Mesothelial cell of epicardium (in vitro differentiated cells): ENCODE measurements at regions not wholly inside any gene's neighbourhood (a gene's known extent, or its start where the extent isn't known, plus 50 kb on each side); places are given as distances from the start of the nearest gene placed in this dataset.

Experiments used
- DNase-seq, 2 experiments: peaks; one replicate each; pipeline ENCODE4 v3.0.0; 2021; ENCODE audit warnings: low spot score in 2 of 2; ENCODE audit not compliant: unreplicated experiment in 2 of 2
- H3K27ac Mint-ChIP-seq: 2 replicates; pipeline ENCODE4 v1.8.0; 2021; ENCODE audit warnings: mixed read lengths
- H3K27me3 Mint-ChIP-seq: 2 replicates; pipeline ENCODE4 v1.8.0; 2021; ENCODE audit warnings: low read depth, mixed read lengths
- H3K36me3 Mint-ChIP-seq: 2 replicates; pipeline ENCODE4 v1.8.0; 2021; ENCODE audit warnings: mixed read lengths
- H3K4me1 Mint-ChIP-seq: 2 replicates; pipeline ENCODE4 v1.8.0; 2021; ENCODE audit warnings: mixed read lengths
- H3K4me3 Mint-ChIP-seq: 2 replicates; pipeline ENCODE4 v1.8.0; 2021; ENCODE audit warnings: mild to moderate bottlenecking, moderate library complexity, mixed read lengths
- H3K9me3 Mint-ChIP-seq: 2 replicates; pipeline ENCODE4 v1.8.0; 2021; ENCODE audit warnings: mixed read lengths
- CTCF ChIP-seq: fragments of 200-600 bp; sonication (generic); IDR thresholded peaks from one replicate; pipeline ENCODE4 v1.5.0; 2021; ENCODE audit warnings: antibody characterized with exemption; ENCODE audit not compliant: unreplicated experiment

DNA sequence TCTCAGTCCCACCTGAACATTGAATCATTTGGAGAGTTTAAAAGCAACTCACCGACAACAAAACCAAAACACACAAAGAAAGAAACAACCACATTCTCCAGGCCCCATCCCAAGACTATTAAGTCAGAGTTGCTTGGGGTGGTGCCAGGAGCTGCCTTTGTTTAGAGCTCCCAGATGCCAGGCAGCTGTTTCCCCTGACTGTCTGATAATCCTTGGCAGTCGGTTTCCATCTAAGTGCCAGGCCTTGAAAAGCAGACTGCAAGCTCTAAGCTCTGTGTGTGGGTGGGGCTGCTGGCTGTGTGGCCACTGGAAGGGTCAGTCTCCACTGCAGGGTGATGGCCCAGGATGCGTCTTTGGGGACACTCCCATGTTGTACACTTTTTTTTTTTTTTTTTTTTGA lies 255.3 kb upstream of the AGAP1 start:
- DNase-seq = no peak

GRCh38 chr2:235240574-235240973 lies 253.3 kb upstream of the AGAP1 start:
- no peak overlapping the region for H3K27ac Mint-ChIP-seq
- TF ChIP-seq CTCF = no peak
- peaks cover 5% of the 10 kb centered on the region for H3K27me3 Mint-ChIP-seq
- H3K36me3 Mint-ChIP-seq = no peaks in the 10 kb centered on the region
- H3K4me1 Mint-ChIP-seq = peaks cover 12% of the 10 kb centered on the region
- H3K9me3 Mint-ChIP-seq = no peaks in the 10 kb centered on the region
- H3K4me3 Mint-ChIP-seq = no peak overlapping the region
- DNase-seq = no peak

More for the DNA sequence above, 255.3 kb upstream of the AGAP1 start:
- no peak overlapping the region for H3K27ac Mint-ChIP-seq
- no peak for TF ChIP-seq CTCF
- H3K4me3 Mint-ChIP-seq = no peak overlapping the region
- peaks cover 5% of the 10 kb centered on the region for H3K27me3 Mint-ChIP-seq
- no peaks in the 10 kb centered on the region for H3K36me3 Mint-ChIP-seq
- H3K9me3 Mint-ChIP-seq = no peaks in the 10 kb centered on the region
- no peaks in the 10 kb centered on the region for H3K4me1 Mint-ChIP-seq

DNA sequence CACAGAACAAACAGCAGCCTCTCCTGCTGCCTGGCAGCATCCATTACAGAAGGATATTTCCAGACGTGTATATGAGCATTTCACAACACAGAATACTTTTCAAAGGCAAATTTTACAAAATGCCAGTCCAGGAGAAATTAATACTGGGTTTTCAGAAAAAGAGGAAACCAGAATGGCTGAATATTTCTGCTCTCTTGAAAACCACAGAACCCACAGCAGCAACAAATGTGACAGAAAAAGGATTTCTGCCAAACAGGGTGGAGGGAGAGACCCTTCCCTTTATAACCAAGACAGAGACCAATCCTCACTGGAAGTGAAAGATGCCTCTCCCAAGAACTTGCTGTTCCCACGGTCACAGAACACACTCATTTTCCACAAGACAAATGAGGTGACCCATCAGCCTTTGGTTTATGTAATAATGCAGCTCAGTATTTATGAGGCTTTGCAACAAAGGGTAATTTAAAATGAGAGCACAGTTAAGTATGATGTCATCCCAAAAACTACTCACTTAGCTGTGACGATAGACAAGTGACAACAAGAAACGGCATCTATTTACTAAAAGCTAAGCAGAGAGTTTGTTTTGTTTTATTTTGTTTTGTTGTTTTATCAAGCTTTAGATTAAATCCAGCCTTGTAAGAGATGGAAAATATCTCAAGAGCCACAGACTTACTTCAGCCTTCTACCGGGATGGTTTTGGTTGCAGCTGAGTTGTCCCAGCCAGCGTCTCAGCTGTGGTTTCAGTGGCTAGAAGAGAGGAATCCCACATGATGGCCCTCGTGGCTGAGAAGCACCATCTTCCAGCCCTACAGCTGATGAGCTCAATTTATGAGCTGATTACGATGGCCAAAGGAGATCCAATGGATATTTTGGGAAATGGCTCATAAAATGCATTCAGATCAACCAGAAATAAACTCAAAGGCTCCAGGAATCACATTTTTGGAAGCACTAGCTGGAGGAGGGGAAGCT lies 249.3 kb upstream of the AGAP1 start:
- no peak overlapping the region for H3K27ac Mint-ChIP-seq
- H3K27me3 Mint-ChIP-seq = peaks cover 3% of the 10 kb centered on the region
- DNase-seq = no peak
- peaks cover 4% of the 10 kb centered on the region for H3K9me3 Mint-ChIP-seq
- H3K36me3 Mint-ChIP-seq = no peaks in the 10 kb centered on the region
- peaks cover 12% of the 10 kb centered on the region for H3K4me1 Mint-ChIP-seq
- TF ChIP-seq CTCF = no peak
- no peak overlapping the region for H3K4me3 Mint-ChIP-seq

- no peak overlapping the region for H3K27ac Mint-ChIP-seq
- H3K4me1 Mint-ChIP-seq = peaks cover 12% of the 10 kb centered on the region
These were observed 246.8 kb upstream of the AGAP1 start for GRCh38 chr2:235247001-235247400.

DNA sequence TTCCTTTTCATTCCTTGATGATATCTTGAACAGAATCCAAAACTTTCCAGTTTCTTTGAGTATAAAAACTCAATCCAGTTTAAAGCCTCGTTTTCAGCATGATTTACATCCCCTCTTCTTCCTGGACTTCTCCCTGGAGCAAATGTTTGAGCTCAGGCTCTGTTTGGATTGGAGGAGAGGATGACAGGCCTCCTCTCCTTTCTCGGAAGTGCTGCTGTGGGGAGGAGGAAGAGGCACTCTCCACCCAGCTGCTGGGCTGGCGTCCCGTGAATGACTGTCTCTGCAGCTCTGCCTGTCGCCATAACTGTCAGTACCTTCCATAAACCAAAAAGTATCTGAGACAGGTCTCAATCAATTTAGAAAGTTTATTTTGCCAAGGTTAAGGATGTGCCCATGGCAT lies 238.2 kb upstream of the AGAP1 start:
- no peak for TF ChIP-seq CTCF
- no peak for DNase-seq
- Mint-ChIP-seq H3K27ac (peak overlapping the region; percentile 11), H3K27me3 (peaks cover 2% of the 10 kb centered on the region), H3K36me3 (no peaks in the 10 kb centered on the region), H3K4me1 (peaks cover 5% of the 10 kb centered on the region), H3K4me3 (no peak overlapping the region), H3K9me3 (no peaks in the 10 kb centered on the region)

More at GRCh38 chr2:235247001-235247400, 246.8 kb upstream of the AGAP1 start:
- no peak overlapping the region for H3K4me3 Mint-ChIP-seq
- TF ChIP-seq CTCF = no peak
- no peak for DNase-seq
- peaks cover 9% of the 10 kb centered on the region for H3K9me3 Mint-ChIP-seq
- H3K36me3 Mint-ChIP-seq = no peaks in the 10 kb centered on the region
- H3K27me3 Mint-ChIP-seq = peaks cover 3% of the 10 kb centered on the region
